Effector memory CD8-positive, alpha-beta T cell (primary cell): ENCODE measurements at regions not wholly inside any gene's neighbourhood (a gene's known extent, or its start where the extent isn't known, plus 50 kb on each side); places are given as distances from the start of the nearest gene placed in this dataset.
"Not testable (repeated sequence)": the region's sequence is repeated elsewhere in the genome, so short reads cannot be mapped to it uniquely, and the experiment has no call there.

Experiments
- ATAC-seq: fragments of 150-1000 bp; cut with Tn5 transposase; replicated peaks from 2 replicates; pipeline ENCODE4 v1.10.0; 2021; ENCODE audit warnings: mild to moderate bottlenecking, moderate library complexity
- DNase-seq, 3 experiments: peaks; one replicate each; pipeline ENCODE4 v3.0.0; 2021
- H3K27ac Mint-ChIP-seq, 2 donors: one replicate each; pipeline ENCODE4 v1.8.0; 2022; ENCODE audit warnings: mild to moderate bottlenecking in 2 of 2, mixed read lengths in 2 of 2, moderate library complexity in 2 of 2
- H3K27me3 Mint-ChIP-seq, 2 donors: one replicate each; pipeline ENCODE4 v1.8.0; 2022; ENCODE audit warnings: mixed read lengths in 2 of 2
- H3K36me3 Mint-ChIP-seq: one replicate; pipeline ENCODE4 v1.8.0; 2022; ENCODE audit warnings: mild to moderate bottlenecking, moderate library complexity, mixed read lengths; ENCODE audit not compliant: insufficient read depth
- H3K4me1 Mint-ChIP-seq, 2 donors: one replicate each; pipeline ENCODE4 v1.8.0; 2022; ENCODE audit warnings: low read depth in 2 of 2, mixed read lengths in 2 of 2
- H3K4me3 Mint-ChIP-seq, 2 donors: one replicate each; pipeline ENCODE4 v1.8.0; 2022; ENCODE audit warnings: mild to moderate bottlenecking in 2 of 2, mixed read lengths in 2 of 2, moderate library complexity in 2 of 2
- H3K9me3 Mint-ChIP-seq, 2 donors: one replicate each; pipeline ENCODE4 v1.8.0; 2022; ENCODE audit warnings: mixed read lengths in 2 of 2

DNA sequence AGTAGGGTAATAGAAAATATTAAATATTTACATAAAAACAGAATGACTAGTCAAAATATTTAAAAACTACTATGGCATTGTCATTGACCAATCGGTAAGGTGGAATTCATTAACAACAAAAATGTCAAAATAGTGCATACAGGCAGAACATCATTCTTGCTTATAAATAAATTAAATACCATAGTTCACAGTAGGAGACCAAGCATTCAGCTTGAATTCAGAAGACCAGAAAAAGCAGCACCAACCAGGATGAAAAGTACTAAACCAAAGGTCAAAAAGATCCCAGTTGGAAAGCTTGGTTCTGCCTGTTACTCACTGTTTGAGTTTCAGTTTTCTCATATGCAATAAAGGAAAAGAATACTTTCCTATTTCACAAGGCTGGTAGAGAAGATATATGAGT is 244.3 kb downstream of the OSR1 start:
- Mint-ChIP-seq H3K27ac (no peak overlapping the region), H3K9me3 (peaks cover 0 to 8% of the 10 kb centered on the region in 2 donors), H3K27me3 (no peaks in the 10 kb centered on the region), H3K4me3 (no peak overlapping the region), H3K36me3 (no peaks in the 10 kb centered on the region), H3K4me1 (peaks cover 0 to 3% of the 10 kb centered on the region in 2 donors)
- no peak for DNase-seq
- ATAC-seq, result no peak

DNA sequence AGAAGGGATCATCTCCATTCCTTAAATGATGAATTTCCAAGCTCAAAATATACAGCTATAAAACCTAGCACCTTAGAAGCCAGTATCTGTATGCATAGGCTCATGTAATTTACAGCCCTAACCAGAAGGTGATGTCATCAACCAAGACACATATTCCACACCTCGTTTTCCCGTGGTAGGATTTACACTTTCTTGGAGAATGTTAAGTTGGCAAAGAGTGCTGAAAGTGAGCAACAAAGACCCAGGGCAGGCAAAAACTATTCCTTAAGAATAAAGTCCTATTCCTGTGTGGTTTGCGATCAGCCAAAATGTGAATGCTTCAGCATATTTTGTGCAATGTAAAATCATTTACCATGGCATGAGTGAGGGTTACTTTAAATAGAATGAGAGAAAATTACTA is 247.1 kb downstream of the OSR1 start:
- DNase-seq, result no peak
- Mint-ChIP-seq H3K36me3 (no peaks in the 10 kb centered on the region), H3K9me3 (peaks cover 1 to 8% of the 10 kb centered on the region in 2 donors), H3K27ac (no peak overlapping the region), H3K27me3 (no peaks in the 10 kb centered on the region), H3K4me3 (no peak overlapping the region), H3K4me1 (no peaks in the 10 kb centered on the region)
- no peak for ATAC-seq

DNA sequence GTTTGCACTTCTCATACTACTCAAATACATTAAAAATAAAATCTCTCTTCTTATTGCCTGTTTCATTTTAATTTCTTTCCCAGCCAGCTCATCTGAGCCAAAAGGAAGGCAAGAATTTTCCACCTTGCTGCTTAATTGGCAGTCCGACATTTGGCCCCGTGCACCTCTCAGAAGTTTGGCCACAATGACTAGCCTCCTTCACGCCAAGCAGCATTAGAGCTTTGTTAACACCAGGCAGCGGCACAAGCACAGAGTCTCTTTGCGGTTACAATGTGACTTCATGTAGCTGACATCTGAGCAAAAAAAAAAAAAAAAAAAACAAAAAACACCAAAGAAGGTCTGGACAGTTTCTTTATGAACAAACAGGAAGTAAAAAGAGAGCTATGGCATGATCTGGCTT is 248.9 kb downstream of the OSR1 start:
- H3K4me1 Mint-ChIP-seq, result no peaks in the 10 kb centered on the region
- no peaks in the 10 kb centered on the region for H3K36me3 Mint-ChIP-seq
- no peak overlapping the region for H3K27ac Mint-ChIP-seq

DNA sequence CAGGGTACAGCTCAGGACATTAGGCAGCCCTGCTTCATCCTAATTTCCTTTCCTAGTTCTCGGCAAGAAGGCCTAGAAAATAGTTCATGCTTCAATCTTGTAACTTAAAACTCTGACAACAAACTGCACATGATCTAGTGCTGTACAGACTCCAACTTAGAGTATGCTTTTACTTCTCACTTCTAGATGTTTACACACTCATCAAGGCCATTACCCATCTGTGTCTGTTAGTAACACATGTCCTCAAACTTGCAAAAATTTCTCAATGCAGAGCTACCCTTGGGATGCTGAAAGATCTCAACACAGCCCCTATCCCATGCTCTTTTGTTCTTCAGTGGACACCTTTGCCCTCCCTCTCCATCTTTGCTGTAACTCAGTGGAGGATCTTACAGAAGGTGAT is 252.0 kb downstream of the OSR1 start:
- Mint-ChIP-seq H3K4me1 (no peaks in the 10 kb centered on the region), H3K9me3 (peaks cover 2 to 8% of the 10 kb centered on the region in 2 donors), H3K27me3 (no peaks in the 10 kb centered on the region), H3K27ac (no peak overlapping the region), H3K4me3 (no peak overlapping the region), H3K36me3 (no peaks in the 10 kb centered on the region)
- DNase-seq, result no peak
- no peak for ATAC-seq

More for the DNA sequence above, 248.9 kb downstream of the OSR1 start:
- Mint-ChIP-seq H3K4me3 (no peak overlapping the region), H3K9me3 (peaks cover 4 to 8% of the 10 kb centered on the region in 2 donors), H3K27me3 (no peaks in the 10 kb centered on the region)
- DNase-seq, result no peak
- no peak for ATAC-seq

DNA sequence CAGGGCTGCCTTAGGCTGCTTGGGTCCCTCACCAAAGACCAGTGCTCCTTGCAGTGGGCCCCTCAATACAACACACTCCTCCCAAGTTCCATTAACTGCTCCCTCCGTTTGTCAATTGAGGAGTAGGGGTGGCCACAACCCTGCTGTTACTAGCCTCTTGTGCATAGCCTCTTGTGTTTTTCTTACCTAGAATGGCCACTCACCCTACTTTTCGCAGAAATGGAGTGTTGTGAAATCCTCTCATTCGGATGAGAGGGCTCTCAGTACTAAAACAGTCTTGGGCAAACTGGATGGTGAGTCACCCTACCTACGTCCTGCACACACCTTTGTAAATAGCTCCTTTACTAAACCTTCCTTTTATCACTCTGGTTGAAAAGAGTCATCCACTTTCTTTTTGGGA is 253.9 kb downstream of the OSR1 start:
- H3K9me3 Mint-ChIP-seq, result peaks cover 2 to 8% of the 10 kb centered on the region in 2 donors
- no peaks in the 10 kb centered on the region for H3K36me3 Mint-ChIP-seq
- H3K4me1 Mint-ChIP-seq, result no peaks in the 10 kb centered on the region
- ATAC-seq (no peak), DNase-seq (no peak)
- no peaks in the 10 kb centered on the region for H3K27me3 Mint-ChIP-seq
- H3K4me3 Mint-ChIP-seq, result no peak overlapping the region
- no peak overlapping the region for H3K27ac Mint-ChIP-seq

DNA sequence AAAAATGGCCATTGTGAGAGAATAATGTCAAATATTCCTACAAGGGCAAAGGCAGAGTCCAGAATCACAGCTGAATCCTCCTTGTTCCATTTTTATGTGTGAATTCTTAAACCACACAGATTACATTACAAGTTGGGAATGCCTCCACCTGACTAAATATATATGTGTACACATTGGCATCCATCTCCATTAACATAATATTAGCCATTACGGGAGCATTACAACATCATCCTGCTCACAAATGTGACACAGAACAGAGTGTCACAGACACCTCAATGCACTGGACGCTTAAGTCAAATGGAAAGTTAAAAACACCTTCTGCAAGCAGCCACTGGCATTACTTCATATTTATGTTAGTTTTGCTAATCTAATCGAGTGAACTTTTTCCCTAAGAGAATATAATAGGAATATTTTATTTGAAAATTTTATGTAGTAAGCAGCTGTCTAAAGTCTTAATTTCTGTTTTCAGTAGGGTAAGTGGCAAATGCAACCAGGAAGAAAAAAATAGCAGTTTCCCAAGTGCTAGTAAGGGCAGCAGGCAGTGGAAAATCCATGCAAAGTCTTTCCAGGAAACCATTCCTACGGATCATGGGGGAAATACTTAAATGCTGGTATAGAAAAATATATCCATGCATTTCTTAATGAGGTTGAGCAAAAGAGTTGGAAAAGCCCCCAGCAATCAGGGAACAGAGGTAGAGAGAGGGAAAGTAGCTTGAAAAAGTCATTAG is 255.6 kb downstream of the OSR1 start:
- no peak for ATAC-seq
- Mint-ChIP-seq H3K36me3 (no peaks in the 10 kb centered on the region), H3K27me3 (no peaks in the 10 kb centered on the region), H3K4me3 (no peak overlapping the region), H3K4me1 (no peaks in the 10 kb centered on the region), H3K27ac (no peak overlapping the region), H3K9me3 (peaks cover 2 to 8% of the 10 kb centered on the region in 2 donors)
- DNase-seq, result no peak

DNA sequence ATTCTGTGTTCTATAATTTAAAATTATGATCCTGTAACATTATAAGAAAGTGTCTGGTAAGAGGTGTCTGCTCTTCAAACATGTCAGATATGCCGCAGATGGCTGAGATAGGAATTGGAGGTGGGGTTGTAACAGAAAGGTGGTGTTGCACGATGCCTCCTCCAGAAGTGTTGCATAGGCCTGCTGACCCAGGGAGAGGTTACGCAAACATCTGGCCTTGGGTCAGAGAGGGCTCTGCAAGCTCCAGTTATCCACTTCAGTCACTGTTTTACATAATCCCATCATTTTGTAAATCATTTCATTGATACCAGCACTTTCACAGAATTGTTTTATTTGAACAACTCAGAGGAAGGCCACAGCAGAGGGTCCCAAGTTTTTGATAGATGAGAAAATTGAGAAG is 256.5 kb downstream of the OSR1 start:
- no peak overlapping the region for H3K27ac Mint-ChIP-seq
- H3K4me3 Mint-ChIP-seq, result no peak overlapping the region
- no peaks in the 10 kb centered on the region for H3K36me3 Mint-ChIP-seq
- no peak for ATAC-seq
- DNase-seq, result no peak
- peaks cover 0 to 2% of the 10 kb centered on the region in 2 donors for H3K9me3 Mint-ChIP-seq
- H3K27me3 Mint-ChIP-seq, result no peaks in the 10 kb centered on the region
- H3K4me1 Mint-ChIP-seq, result no peaks in the 10 kb centered on the region

DNA sequence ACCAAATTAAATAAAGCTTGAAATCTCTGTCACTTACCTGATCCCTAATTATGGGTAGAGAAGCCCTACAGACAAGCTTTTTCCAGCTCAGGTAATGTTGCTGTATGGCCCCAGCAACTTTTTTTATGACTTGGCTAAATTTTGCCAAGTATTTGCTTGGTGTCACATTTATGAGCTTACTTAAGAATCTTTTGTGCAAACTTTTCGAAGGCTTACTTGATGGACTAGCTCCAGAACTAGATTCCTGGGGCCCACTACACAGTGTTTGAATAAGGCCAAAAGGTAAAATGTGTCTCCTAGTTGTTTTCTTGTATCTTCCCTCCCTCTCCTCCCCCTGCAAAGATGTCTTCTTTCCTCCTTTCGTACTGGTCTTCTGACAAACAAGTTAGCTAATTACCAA is 257.9 kb downstream of the OSR1 start:
- no peaks in the 10 kb centered on the region for H3K36me3 Mint-ChIP-seq
- H3K4me1 Mint-ChIP-seq, result no peaks in the 10 kb centered on the region
- DNase-seq (no peak), ATAC-seq (no peak)
- H3K27ac Mint-ChIP-seq, result no peak overlapping the region
- no peak overlapping the region for H3K4me3 Mint-ChIP-seq
- H3K27me3 Mint-ChIP-seq, result no peaks in the 10 kb centered on the region
- peaks cover 0 to 1% of the 10 kb centered on the region in 2 donors for H3K9me3 Mint-ChIP-seq

DNA sequence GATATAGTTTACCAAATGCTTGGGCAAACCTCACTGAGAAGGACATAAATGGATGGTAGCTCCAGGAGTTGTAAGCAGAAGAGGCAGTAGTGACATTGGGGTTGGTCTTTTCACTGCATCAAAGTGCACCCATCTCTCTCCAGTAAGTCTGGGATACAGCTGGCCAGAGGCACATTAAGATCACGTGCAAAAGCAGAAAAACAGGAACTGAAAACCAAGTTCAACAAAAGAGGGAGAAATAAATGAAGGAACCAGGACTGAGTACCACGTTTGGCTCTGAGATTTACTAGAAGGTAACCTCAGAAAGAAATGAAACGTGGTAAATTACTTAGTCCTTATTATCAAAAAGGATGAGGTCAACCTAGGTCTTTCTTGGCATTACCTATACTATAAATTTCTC is 259.2 kb downstream of the OSR1 start:
- Mint-ChIP-seq H3K27me3 (no peaks in the 10 kb centered on the region), H3K27ac (no peak overlapping the region), H3K4me1 (no peaks in the 10 kb centered on the region), H3K9me3 (peaks cover 0 to 2% of the 10 kb centered on the region in 2 donors), H3K36me3 (no peaks in the 10 kb centered on the region), H3K4me3 (no peak overlapping the region)
- ATAC-seq (no peak), DNase-seq (no peak)

DNA sequence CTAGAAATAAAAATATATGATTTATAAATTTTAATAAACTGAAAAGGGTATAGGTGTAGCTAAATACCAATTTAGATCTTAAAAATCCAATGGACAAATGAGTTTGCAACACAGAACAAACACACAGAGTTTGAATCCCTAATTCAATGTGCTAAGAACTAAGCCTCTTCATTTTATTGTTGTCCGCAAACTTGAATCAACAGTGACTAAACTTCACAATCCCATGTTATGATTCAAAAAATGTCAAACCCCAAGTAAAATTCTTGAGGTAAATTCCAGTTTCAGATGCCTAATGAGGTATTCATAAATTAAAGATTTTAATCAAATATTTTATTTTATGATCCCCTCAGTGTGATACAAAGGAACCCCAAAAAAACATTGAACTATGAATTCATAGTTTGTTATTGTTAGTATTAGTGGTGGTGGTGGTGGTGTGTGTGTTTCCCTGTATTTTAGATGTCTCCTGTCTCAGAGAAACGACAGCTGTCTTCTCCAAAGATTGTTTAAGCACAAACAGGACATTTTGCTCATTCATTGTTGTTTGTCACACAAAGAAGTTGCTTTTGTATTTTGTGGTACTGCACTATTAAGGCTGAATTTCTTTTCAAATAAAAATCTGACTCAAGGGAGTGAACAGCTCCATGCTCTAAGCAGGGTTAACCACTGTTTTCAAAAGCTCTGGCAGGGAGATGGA is 259.8 kb downstream of the OSR1 start:
- Mint-ChIP-seq H3K9me3 (peaks cover 0 to 2% of the 10 kb centered on the region in 2 donors), H3K4me1 (no peaks in the 10 kb centered on the region), H3K27ac (no peak overlapping the region), H3K27me3 (no peaks in the 10 kb centered on the region), H3K36me3 (no peaks in the 10 kb centered on the region), H3K4me3 (no peak overlapping the region)
- no peak for ATAC-seq
- DNase-seq, result no peak

DNA sequence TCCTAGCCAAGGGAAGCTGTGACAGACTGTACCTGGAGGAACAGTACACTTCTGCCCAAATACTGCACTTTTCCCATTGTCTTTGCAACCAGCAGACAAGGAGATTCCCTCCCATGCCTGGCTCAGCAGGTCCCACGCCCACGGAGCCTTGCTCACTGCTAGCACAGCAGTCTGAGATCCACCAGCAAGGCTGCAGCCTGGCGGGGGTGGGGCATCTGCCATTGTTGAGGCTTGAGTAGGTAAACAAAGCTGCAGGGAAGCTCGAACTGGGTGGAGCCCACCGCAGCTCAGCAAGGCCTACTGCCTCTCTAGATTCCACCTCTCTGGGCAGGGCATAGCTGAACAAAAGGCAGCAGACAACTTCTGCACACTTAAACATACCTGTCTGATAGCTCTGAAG is 268.9 kb downstream of the OSR1 start:
- H3K4me3 Mint-ChIP-seq, ATAC-seq, H3K27me3 Mint-ChIP-seq, DNase-seq, H3K4me1 Mint-ChIP-seq, H3K27ac Mint-ChIP-seq, H3K36me3 Mint-ChIP-seq: not testable (repeated sequence)
- peaks cover 6 to 16% of the 10 kb centered on the region in 2 donors for H3K9me3 Mint-ChIP-seq

DNA sequence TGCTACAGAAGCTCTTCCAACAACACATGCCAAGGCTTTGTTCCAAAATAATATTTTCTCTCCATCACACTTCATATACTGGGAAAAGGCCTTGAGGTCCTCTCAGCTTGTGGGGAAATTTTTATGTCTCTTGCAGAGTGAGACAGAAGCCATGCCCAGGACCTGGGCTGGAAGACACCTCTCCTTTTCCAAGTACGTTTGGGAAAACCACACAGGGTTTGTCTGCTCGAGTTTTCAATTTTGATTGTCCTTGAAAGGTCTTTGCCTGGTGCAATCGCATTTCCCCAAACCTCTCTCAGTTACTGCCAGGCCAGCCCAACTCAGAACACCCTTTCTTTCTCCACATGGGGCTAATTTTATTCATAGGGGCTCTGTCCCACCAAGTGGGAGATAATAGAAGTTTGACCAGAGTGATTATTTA is 272.2 kb downstream of the OSR1 start:
- Mint-ChIP-seq H3K27ac (no peak overlapping the region), H3K4me1 (no peaks in the 10 kb centered on the region), H3K9me3 (peaks cover 4 to 7% of the 10 kb centered on the region in 2 donors), H3K27me3 (no peaks in the 10 kb centered on the region), H3K36me3 (no peaks in the 10 kb centered on the region), H3K4me3 (no peak overlapping the region)
- DNase-seq, result no peak
- no peak for ATAC-seq

DNA sequence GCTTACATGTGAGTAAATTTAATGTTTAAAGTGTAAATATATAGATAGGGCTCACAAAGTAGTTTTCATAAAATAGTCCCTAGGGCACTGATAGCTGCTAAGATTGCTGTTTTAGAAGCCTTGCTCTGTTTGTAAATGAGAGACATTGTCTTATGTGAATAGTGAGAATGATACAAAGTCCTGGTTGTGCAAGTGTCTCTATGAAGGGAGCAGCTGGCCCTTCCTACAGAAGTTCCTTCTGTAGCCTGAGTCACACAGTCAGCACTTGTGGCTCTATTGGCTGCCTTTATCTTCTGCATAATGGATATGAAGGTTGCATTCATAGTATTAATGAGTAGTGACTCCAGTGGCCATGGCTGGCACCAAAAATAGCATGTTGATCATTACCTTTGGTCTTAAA is 279.7 kb downstream of the OSR1 start:
- no peaks in the 10 kb centered on the region for H3K27me3 Mint-ChIP-seq
- H3K9me3 Mint-ChIP-seq, result peaks cover 0 to 2% of the 10 kb centered on the region in 2 donors
- H3K4me3 Mint-ChIP-seq, result no peak overlapping the region

DNA sequence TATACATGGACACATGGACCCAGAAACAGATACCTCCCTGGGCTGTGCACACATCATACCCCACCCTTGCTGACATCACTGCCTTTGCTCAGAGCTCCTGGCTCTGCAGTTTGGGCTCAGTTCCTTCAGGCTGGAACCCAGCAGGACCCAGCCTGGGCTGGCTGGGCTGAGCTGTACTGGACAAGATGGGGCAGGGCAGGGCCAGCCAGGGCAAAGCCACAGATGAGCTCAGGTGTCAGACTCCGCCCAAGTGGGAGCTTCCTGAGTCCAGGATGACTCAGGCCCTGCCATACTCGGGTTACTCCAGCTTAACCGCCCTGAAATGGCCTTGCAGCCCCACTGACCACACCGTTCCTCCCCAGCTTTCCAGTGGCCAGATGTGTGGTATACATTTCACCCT is 284.9 kb downstream of the OSR1 start:
- H3K9me3 Mint-ChIP-seq, result peaks cover 0 to 2% of the 10 kb centered on the region in 2 donors
- H3K27me3 Mint-ChIP-seq, result no peaks in the 10 kb centered on the region
- no peaks in the 10 kb centered on the region for H3K4me1 Mint-ChIP-seq
- H3K36me3 Mint-ChIP-seq, result no peaks in the 10 kb centered on the region
- DNase-seq, result no peak
- H3K27ac Mint-ChIP-seq, result no peak overlapping the region
- ATAC-seq, result no peak
- no peak overlapping the region for H3K4me3 Mint-ChIP-seq

More for the DNA sequence above, 279.7 kb downstream of the OSR1 start:
- ATAC-seq (no peak), DNase-seq (no peak)
- H3K4me1 Mint-ChIP-seq, result no peaks in the 10 kb centered on the region
- no peak overlapping the region for H3K27ac Mint-ChIP-seq
- no peaks in the 10 kb centered on the region for H3K36me3 Mint-ChIP-seq
